OCI-LY7 (cell line): ENCODE measurements at regions not wholly inside any gene's neighbourhood (a gene's known extent, or its start where the extent isn't known, plus 50 kb on each side); places are given as distances from the start of the nearest gene placed in this dataset.

Experiments used
- CTCF ChIP-seq: fragments of 200-600 bp; sonication (generic); conservative IDR thresholded peaks from 2 replicates; pipeline ENCODE4 v1.5.1; 2014; ENCODE audit warnings: mild to moderate bottlenecking, antibody characterized with exemption, low read length, moderate library complexity, mixed read lengths
- EZH2phosphoT487 ChIP-seq: fragments of 200-600 bp; sonication (generic); IDR thresholded peaks from 2 replicates; pipeline ENCODE4 v1.6.1; 2018; ENCODE audit warnings: low read depth, borderline replicate concordance, mild to moderate bottlenecking, mixed run types, antibody characterized with exemption, low read length, moderate library complexity, mixed read lengths

- TF ChIP-seq CTCF (no peak), EZH2phosphoT487 (no peak)
These were observed 65.0 kb downstream of the FOXD2 start for GRCh38 chr1:47502746-47503370.
